SU-DHL-6 (cell line): ENCODE measurements at regions not wholly inside any gene's neighbourhood (a gene's known extent, or its start where the extent isn't known, plus 50 kb on each side); places are given as distances from the start of the nearest gene placed in this dataset.

Source experiments
- EZH2phosphoT487 ChIP-seq: fragments of 200-600 bp; sonication (generic), shearing (Covaris generic); conservative IDR thresholded peaks from 2 replicates; pipeline ENCODE4 v1.6.1; 2018; ENCODE audit warnings: mild to moderate bottlenecking, antibody characterized with exemption, low read length, moderate library complexity, mixed read lengths
- TF ChIP-seq, protein P1 (sequence below): fragments of 200-600 bp; sonication (generic); IDR thresholded peaks from one replicate; pipeline ENCODE4 v1.5.1; 2017; ENCODE audit warnings: antibody characterized with exemption, mild to moderate bottlenecking, low read length, moderate library complexity; ENCODE audit not compliant: insufficient read depth, poor library complexity, severe bottlenecking

GRCh38 chr13:80671773-80672172, 330.8 kb upstream of the SPRY2 start:
- TF ChIP-seq, protein P1, sequence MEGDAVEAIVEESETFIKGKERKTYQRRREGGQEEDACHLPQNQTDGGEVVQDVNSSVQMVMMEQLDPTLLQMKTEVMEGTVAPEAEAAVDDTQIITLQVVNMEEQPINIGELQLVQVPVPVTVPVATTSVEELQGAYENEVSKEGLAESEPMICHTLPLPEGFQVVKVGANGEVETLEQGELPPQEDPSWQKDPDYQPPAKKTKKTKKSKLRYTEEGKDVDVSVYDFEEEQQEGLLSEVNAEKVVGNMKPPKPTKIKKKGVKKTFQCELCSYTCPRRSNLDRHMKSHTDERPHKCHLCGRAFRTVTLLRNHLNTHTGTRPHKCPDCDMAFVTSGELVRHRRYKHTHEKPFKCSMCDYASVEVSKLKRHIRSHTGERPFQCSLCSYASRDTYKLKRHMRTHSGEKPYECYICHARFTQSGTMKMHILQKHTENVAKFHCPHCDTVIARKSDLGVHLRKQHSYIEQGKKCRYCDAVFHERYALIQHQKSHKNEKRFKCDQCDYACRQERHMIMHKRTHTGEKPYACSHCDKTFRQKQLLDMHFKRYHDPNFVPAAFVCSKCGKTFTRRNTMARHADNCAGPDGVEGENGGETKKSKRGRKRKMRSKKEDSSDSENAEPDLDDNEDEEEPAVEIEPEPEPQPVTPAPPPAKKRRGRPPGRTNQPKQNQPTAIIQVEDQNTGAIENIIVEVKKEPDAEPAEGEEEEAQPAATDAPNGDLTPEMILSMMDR, result no peak
- no peak for TF ChIP-seq EZH2phosphoT487
